Body of pancreas (tissue), 4 donors: ENCODE measurements at regions not wholly inside any gene's neighbourhood (a gene's known extent, or its start where the extent isn't known, plus 50 kb on each side); places are given as distances from the start of the nearest gene placed in this dataset.

ENCODE experiments used
- CTCF ChIP-seq, 7 experiments: fragments of 450-650 bp in 4 of 7; fragments of 200-600 bp in 3 of 7; sonication (generic) in 3 of 7; IDR thresholded peaks; one replicate each; pipeline ENCODE4 v1.5.1; 2016 to 2019; ENCODE audit warnings: antibody characterized with exemption in 7 of 7
- POLR2A ChIP-seq, 3 donors: fragments of 450-650 bp; IDR thresholded peaks; one replicate each; pipeline ENCODE4 v1.6.1; 2016; ENCODE audit warnings: antibody characterized with exemption in 3 of 3, mild to moderate bottlenecking in 2 of 3

GRCh38 chr1:119298687-119299303, 69.8 kb upstream of the HAO2 start:
- TF ChIP-seq CTCF (IDR thresholded peaks at IDR 0.05) (no peak), POLR2A (IDR thresholded peaks at IDR 0.05) (no peak)
